Upper lobe of right lung (tissue), 1 donor: ENCODE measurements at regions not wholly inside any gene's neighbourhood (a gene's known extent, or its start where the extent isn't known, plus 50 kb on each side); places are given as distances from the start of the nearest gene placed in this dataset. TPM values are rescaled to one million over a fixed set of nuclear protein-coding genes. Genes with fewer than 3 reads are reported as not detected.

Experiments used
- ATAC-seq: fragments of 200-7000 bp; cut with Tn5 transposase; one replicate; pipeline ENCODE4 v1.9.1; 2020; ENCODE audit warnings: mild to moderate bottlenecking, moderate library complexity
- DNase-seq: peaks from one replicate; pipeline ENCODE4 v3.0.0-alpha.2; 2020
- H3K27ac ChIP-seq: fragments of 200-600 bp; one replicate; pipeline ENCODE4 v1.8.0; 2022
- H3K27me3 ChIP-seq: fragments of 200-600 bp; one replicate; pipeline ENCODE4 v1.8.0; 2022; ENCODE audit warnings: mild to moderate bottlenecking
- H3K36me3 ChIP-seq: fragments of 200-600 bp; one replicate; pipeline ENCODE4 v1.8.0; 2022
- H3K4me1 ChIP-seq: fragments of 200-600 bp; one replicate; pipeline ENCODE4 v1.8.0; 2022
- H3K4me3 ChIP-seq: fragments of 200-600 bp; one replicate; pipeline ENCODE4 v1.8.0; 2022; ENCODE audit warnings: mild to moderate bottlenecking
- H3K9me3 ChIP-seq: fragments of 200-600 bp; one replicate; pipeline ENCODE4 v1.8.0; 2022
- intact Hi-C: fragments of 100-400 bp; cut with DNase I; formaldehyde crosslinking; loops from one replicate; pipeline ENCODE4 v1.11.0; 2022
- microRNA-seq: library from miRNA; unstranded; fragments of <30 nt; microRNA quantifications from one replicate; pipeline ENCODE4 v1.2.0, GENCODE V29; 2020; ENCODE audit warnings: borderline microRNAs expressed
- TF ChIP-seq, protein P1 (sequence below): fragments of 200-600 bp; IDR thresholded peaks from one replicate; pipeline ENCODE4 v1.8.0; 2022; ENCODE audit warnings: antibody characterized with exemption
- donor health status: DM: no; HTN: yes; CAD: no; lungs with severe emphysema.

DNA sequence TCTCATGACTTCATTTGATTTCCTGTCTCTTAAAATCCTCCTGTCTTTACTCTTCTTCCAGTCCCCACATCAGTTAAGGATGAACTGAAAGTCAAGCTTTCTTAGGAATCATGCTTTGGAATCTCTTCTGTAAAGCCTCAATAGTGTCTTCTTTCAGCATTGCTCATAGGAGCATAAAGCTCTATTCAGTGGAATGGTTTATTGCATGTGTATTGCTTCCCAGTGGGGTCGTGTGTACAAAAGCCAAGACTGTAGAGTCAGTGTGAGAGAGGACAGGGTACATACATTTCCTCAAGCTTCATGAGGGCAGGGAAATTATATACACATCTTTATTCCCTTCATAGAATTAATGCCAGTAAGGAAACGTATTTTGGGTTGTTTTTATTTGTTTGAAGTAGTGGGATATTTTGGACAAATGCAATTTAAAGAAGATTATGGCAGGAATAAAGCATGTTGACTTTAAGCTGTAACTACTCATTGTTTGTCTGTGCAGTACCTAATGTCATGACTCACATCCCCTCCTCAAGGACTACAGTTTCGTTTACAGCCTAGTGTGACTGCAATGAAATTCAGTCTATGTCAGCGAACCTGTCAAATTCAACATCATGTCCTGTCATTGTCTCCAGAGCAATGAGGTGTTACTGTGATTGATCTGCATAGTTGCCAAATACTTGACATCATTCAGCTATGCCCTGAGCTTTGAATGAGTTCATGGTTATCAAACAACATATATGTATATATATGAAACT lies 2164.2 kb downstream of the NCAM2 start:
- Histone ChIP-seq H3K36me3 (no peaks in the 10 kb centered on the region), H3K9me3 (no peaks in the 10 kb centered on the region), H3K4me1 (no peaks in the 10 kb centered on the region), H3K4me3 (no peak overlapping the region), H3K27ac (no peak overlapping the region), H3K27me3 (no peaks in the 10 kb centered on the region)
- no peak for ATAC-seq
- no peak for DNase-seq
- TF ChIP-seq, protein P1, sequence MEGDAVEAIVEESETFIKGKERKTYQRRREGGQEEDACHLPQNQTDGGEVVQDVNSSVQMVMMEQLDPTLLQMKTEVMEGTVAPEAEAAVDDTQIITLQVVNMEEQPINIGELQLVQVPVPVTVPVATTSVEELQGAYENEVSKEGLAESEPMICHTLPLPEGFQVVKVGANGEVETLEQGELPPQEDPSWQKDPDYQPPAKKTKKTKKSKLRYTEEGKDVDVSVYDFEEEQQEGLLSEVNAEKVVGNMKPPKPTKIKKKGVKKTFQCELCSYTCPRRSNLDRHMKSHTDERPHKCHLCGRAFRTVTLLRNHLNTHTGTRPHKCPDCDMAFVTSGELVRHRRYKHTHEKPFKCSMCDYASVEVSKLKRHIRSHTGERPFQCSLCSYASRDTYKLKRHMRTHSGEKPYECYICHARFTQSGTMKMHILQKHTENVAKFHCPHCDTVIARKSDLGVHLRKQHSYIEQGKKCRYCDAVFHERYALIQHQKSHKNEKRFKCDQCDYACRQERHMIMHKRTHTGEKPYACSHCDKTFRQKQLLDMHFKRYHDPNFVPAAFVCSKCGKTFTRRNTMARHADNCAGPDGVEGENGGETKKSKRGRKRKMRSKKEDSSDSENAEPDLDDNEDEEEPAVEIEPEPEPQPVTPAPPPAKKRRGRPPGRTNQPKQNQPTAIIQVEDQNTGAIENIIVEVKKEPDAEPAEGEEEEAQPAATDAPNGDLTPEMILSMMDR, result no peak
- intact Hi-C loops, result no loop called here

Small RNA genes lying in the stretch of these regions (microRNA-seq; reads per million reads assigned to microRNA genes)
- gene MIR6130, result not detected
